ENCODE measurements at regions not wholly inside any gene's neighbourhood (a gene's known extent, or its start where the extent isn't known, plus 50 kb on each side); places are given as distances from the start of the nearest gene placed in this dataset.

DNA sequence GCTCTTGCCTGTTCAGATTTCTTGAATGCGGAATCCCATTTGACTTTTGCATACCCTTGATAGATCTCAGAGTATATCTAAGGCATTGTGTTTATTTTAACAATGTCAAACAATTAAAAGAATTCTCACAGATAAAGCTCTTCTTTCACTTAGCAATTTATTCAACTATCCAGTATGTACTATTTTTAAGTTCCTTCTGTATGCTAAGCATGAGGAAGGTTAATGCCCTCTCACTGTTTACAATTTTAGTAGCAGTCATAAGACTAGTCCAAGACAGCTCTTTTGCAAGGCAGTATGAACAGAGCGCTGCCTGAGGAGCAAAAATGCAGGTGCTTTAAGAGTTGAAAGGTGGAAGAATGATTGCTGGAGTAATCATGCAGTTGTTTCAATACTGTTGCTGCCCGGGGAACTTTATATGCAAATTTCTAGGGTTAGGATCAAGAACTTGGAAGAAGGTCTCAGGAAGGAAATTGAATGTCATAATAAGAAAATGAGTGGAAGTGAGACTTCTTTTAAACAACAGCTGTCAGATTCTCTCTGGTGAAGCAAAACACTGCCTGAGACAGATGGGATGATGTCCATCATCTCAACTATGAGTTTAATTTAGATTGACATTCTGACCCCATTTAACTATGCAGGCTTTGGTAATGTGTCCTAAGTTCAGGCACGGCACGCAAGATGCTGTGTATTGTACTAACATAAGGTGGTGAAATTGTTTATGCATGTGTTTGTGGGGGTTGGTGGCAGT lies 1303.5 kb upstream of the CITED2 start:
- TF ChIP-seq, protein P1, sequence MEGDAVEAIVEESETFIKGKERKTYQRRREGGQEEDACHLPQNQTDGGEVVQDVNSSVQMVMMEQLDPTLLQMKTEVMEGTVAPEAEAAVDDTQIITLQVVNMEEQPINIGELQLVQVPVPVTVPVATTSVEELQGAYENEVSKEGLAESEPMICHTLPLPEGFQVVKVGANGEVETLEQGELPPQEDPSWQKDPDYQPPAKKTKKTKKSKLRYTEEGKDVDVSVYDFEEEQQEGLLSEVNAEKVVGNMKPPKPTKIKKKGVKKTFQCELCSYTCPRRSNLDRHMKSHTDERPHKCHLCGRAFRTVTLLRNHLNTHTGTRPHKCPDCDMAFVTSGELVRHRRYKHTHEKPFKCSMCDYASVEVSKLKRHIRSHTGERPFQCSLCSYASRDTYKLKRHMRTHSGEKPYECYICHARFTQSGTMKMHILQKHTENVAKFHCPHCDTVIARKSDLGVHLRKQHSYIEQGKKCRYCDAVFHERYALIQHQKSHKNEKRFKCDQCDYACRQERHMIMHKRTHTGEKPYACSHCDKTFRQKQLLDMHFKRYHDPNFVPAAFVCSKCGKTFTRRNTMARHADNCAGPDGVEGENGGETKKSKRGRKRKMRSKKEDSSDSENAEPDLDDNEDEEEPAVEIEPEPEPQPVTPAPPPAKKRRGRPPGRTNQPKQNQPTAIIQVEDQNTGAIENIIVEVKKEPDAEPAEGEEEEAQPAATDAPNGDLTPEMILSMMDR (IDR thresholded peaks at IDR 0.05), result no peak
- no peak for TF ChIP-seq POLR2A (IDR thresholded peaks at IDR 0.05)
- H3K27ac ChIP-seq, result no peak overlapping the region
- intact Hi-C loops (cut with DNase I), result no loop called here
- H3K4me3 ChIP-seq, result no peak overlapping the region
- WGBS, 2 donors, result 44 to 55% methylated on average over 5 of the region's 5 CpGs
- no peaks in the 10 kb centered on the region for H3K9me3 ChIP-seq
- no peaks in the 10 kb centered on the region for H3K27me3 ChIP-seq
- no peaks in the 10 kb centered on the region for H3K4me1 ChIP-seq
- H3K36me3 ChIP-seq, result no peaks in the 10 kb centered on the region
- no peak for DNase-seq

DNA sequence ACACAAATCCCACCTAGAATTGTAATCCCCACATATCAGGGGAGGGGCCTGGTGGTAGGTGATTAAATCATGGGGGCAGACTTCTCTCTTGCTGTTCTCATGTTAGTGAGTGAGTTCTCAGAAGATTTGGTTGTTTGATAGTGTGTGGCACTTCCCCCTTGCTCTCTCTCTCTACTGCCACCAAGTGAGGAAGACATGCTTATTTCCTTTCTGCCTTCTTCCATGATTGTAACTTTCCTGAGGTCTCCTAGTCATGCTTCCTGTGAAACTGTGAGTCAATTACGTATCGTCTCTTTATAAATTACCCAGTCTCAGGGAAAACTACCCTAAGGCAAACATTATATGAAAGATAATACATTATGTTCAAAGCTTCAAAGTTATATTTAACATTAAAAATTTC lies 1297.5 kb upstream of the CITED2 start:
- Histone ChIP-seq H3K4me3 (no peak overlapping the region), H3K27ac (no peak overlapping the region), H3K9me3 (no peaks in the 10 kb centered on the region), H3K36me3 (no peaks in the 10 kb centered on the region), H3K4me1 (no peaks in the 10 kb centered on the region), H3K27me3 (no peaks in the 10 kb centered on the region)
- DNase-seq, result no peak
- TF ChIP-seq POLR2A (IDR thresholded peaks at IDR 0.05), result no peak
- TF ChIP-seq, protein P1 (IDR thresholded peaks at IDR 0.05), result peak in 1 of 6 experiments; percentile 35
- WGBS, 2 donors, result 51 to 56% methylated on average over 2 of the region's 2 CpGs
- intact Hi-C loops (cut with DNase I), result no loop called here

DNA sequence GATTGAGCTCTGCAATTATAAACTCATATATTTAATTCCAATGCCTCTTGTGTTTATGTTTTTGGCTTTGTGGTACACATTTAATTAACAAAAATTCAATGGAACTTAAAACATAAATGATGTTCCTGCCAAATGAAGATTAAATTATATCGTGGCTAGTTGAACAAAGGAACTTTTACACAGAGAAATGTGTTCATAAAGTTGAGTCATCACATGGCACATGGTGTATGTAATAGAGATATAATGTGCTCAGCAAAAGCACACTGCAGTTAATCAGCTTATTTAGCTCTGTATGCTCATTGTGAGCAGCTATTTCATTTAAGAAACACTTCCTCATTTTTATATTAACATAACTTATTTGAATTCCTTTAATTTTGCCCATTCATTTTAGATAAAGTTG lies 1295.6 kb upstream of the CITED2 start:
- Histone ChIP-seq H3K27me3 (no peaks in the 10 kb centered on the region), H3K36me3 (no peaks in the 10 kb centered on the region), H3K4me3 (no peak overlapping the region), H3K9me3 (no peaks in the 10 kb centered on the region), H3K4me1 (no peaks in the 10 kb centered on the region), H3K27ac (no peak overlapping the region)
- no peak for TF ChIP-seq POLR2A (IDR thresholded peaks at IDR 0.05)
- TF ChIP-seq, protein P1 (IDR thresholded peaks at IDR 0.05), result no peak
- WGBS, 2 donors, result 9 to 17% methylated on average over 1 of the region's 1 CpG
- DNase-seq, result no peak
- intact Hi-C loops (cut with DNase I), result no loop called here

DNA sequence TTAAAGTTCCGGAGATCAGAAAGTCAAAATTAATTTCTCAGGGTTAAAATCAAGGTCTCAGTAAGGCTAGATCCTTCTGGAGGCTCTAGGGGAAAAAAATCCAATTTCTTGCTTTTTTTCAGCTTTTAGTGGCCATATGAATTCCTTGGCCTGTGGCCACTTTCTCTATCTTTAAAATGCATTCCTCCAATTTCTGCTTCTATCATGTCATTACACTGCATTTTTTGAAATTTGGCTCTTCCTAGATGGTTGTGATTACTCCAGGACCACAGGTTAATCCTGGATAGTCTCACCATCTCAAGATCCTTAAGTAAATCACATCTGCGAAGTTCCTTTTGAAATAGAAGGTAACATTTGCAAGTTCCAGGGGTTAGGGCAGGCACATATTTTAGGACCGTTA lies 1294.9 kb upstream of the CITED2 start:
- H3K36me3 ChIP-seq, result no peaks in the 10 kb centered on the region
- H3K27ac ChIP-seq, result no peak overlapping the region
- H3K27me3 ChIP-seq, result no peaks in the 10 kb centered on the region
- DNase-seq, result no peak
- H3K4me1 ChIP-seq, result no peaks in the 10 kb centered on the region
- H3K9me3 ChIP-seq, result no peaks in the 10 kb centered on the region
- 79 to 84% methylated on average over 3 of the region's 3 CpGs for WGBS, 2 donors
- no peak overlapping the region for H3K4me3 ChIP-seq
- no peak for TF ChIP-seq POLR2A (IDR thresholded peaks at IDR 0.05)
- TF ChIP-seq, protein P1 (IDR thresholded peaks at IDR 0.05), result no peak
- intact Hi-C loops (cut with DNase I), result no loop called here

DNA sequence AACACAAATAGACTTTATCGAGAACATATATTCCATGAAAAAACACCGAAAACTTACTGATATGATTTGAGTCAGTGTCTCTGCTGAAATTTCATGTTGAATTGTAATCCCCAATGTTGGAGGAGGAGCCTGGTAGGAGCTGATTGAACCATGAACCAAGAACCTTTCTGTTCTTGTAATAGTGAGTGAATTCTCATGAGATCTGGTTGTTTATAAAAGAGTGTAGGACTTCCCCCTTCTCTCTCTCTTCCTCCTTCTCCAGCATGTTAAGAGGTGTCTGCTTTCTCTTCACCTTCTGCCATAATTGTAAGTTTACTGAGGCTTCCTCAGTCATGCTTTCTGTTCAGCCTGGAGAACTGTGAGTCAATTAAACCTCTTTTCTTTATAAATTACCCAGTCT lies 1289.3 kb upstream of the CITED2 start:
- WGBS, 2 donors, result 90 to 95% methylated on average over 2 of the region's 2 CpGs
- Histone ChIP-seq H3K9me3 (no peaks in the 10 kb centered on the region), H3K4me3 (no peak overlapping the region), H3K27me3 (no peaks in the 10 kb centered on the region), H3K27ac (no peak overlapping the region), H3K36me3 (no peaks in the 10 kb centered on the region), H3K4me1 (no peaks in the 10 kb centered on the region)
- TF ChIP-seq POLR2A (IDR thresholded peaks at IDR 0.05), result no peak
- TF ChIP-seq, protein P1 (IDR thresholded peaks at IDR 0.05), result no peak
- DNase-seq, result no peak
- intact Hi-C loops (cut with DNase I), result no loop called here
